Dermis blood vessel endothelial cell (primary cell): ENCODE measurements at regions not wholly inside any gene's neighbourhood (a gene's known extent, or its start where the extent isn't known, plus 50 kb on each side); places are given as distances from the start of the nearest gene placed in this dataset.
"Not testable (repeated sequence)": the region's sequence is repeated elsewhere in the genome, so short reads cannot be mapped to it uniquely, and the experiment has no call there.

Experiments used
- DNase-seq: peaks from one replicate; pipeline ENCODE4 v3.0.0; 2010

DNA sequence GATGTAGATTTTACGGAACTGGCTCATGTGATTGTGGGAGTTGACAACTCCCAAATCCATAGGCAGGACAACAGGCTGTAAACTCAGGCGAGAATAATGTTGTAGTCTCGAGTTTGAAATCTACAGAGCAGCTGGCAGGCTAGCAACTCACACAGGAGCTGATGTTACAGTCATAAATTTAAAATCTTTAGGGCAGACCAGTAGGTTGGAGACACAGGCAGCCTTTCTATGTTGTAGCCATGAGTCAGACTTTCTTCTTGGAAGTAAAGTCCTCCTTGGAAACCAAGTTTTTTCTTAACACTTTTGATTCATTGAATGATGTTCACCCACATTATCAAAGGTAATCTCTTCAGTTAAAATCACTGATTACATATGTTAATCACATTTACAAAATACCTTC is 89.1 kb upstream of the ALCAM start:
- peak; percentile 44 for DNase-seq

DNA sequence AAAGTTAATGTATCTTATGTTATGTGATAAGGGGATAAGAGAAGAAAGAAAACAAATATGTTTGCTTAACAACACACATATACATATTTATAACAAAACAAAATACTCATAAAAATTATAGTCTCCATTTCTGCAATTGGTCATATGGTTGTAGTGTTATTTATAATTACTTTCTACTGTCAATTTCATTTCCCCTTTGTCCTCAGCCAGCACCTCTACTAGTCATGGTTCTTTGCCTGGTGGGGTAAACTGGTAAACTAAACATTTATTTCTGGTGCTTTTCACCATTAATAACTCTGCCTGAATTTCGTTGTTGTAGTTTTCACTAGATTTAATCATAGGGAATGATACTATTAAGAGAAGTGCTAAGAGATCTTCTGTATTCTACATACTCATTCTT is 88.0 kb upstream of the ALCAM start:
- no peak for DNase-seq

DNA sequence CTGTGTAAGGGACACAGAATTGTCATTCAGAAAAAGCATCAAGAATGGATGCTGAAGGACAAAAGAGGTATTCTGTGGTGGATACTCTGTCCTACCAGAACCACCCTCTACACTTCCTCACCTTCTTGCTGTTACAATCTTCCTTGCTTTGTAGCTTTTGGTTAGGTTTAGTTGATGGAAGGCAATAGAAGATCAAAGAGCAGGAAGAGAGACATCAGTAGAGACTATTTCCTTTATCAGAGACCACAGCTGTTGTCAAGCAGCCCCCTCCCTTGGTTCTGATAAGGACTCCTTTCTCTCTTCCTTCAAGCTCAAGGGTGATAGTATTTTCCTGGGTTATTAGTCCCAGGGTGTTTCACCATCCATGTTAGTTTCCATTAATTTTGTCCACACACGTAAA is 84.7 kb upstream of the ALCAM start:
- DNase-seq, result no peak

DNA sequence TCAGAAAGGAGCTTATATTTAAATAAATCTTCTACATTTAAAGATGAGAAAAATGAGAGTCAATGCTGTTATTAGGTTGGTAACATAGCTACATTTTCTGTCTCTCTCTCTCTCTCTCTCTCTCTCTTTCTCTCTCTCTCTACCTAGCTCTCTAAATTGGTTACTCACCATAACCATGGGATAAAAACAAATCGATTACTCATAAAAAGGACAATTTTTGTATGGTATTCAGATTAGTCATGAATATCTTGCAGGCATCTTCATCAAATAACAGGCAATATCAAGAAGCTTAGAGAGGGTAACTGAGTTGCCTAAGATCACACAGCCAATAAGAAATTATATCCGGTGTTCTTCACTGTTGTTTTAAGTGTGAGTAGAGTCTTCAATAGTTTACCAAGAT is 81.8 kb upstream of the ALCAM start:
- DNase-seq, result no peak

DNA sequence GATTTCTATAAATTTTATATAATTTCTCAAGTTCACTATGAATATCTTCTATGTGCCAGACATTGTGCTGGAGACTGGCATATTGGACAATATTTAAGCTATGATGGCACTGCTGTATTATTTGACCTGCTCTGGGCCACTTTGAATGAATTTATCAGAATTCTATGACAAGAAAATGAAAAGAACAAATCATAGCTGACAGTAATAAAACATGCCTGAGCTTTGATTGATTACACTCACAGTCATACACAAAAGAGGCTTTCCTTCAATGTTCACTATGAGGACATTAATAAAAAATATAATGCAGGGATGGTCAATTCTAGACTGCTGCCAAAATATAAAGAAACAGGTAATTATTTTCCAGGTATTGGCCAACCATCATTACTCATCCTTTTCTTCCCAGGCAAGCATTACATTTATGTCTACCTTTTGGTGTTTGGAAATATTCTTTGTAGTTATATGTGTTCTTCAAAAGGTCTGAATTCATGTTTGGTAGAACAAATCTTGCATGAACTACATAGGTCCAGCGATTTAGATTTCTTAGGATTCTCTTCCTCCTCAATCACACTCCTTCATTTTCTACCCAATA is 81.0 kb upstream of the ALCAM start:
- no peak for DNase-seq

DNA sequence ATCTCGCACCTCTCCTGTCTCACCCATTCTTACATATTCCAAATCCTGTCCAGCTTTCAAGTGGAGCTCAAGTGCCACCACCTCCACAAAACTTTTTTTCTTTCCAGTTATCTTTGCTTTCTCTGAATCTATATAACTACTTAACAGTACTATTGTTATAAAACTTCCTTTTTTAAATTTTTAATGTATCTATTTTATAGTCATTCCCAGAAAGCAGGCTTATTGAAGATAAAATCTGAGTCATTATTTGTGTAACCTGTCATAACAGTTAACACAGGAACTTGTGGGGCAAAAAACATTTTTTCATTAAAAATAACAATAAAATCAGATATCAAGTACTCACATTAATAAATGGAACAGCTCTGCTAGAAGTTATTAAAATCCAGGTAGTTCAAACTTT is 73.3 kb upstream of the ALCAM start:
- DNase-seq, result peak; percentile 11

DNA sequence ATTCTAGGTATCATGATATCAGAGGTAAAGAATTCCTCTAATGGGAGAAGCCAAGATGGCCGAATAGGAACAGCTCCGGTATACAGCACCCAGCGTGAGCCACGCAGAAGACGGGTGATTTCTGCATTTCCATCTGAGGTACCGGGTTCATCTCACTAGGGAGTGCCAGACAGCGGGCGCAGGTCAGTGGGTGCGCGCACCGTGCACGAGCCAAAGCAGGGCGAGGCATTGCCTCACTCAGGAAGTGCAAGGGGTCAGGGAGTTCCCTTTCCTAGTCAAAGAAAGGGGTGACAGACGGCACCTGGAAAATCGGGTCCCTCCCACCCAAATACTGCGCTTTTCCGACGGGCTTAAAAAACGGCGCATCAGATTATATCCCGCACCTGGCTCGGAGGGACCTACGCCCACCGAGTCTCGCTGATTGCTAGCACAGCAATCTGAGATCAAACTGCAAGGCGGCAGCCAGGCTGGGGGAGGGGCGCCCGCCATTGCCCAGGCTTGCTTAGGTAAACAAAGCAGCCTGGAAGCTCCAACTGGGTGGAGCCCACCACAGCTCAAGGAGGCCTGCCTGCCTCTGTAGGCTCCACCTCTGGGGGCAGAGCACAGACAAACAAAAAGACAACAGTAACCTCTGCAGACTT is 70.4 kb upstream of the ALCAM start:
- DNase-seq, result not testable (repeated sequence)

DNA sequence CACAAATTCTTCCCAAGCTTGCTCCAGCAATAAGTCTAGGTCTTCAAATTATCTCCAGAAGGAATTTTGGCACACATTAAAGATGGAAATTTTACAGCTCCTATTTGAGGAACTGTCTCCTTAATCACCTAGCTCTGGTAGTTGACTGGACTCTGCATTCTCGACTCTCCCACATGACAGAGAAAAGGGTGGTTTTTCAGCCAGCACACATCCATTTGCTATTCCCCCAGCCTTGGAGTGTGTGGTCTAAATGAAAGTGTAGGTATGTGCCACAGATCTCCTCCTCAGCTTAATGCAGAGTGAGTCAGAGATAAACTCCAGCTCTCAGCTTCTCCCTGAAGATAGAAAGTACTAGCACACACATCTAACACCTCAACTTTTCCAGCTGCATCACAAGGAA is 62.2 kb upstream of the ALCAM start:
- peak; percentile 7 for DNase-seq

DNA sequence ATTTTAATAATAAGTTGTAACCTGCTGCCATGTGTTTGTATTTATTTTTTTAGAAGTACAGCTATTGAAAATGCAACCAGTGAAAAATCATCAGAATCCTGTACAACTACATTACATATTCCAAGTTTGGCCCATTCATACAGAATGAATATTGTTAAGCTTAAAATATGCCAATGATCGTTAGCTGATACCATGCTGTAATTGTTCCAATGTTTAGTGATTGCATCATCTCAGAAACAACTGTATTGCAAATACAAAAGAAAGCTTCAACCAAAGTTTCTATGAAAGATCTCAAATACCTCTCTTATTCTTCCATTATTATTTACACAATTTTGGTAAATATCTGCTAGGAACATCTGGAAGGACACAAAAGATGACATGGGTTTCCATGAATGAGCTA is 51.6 kb upstream of the ALCAM start:
- DNase-seq, result no peak

DNA sequence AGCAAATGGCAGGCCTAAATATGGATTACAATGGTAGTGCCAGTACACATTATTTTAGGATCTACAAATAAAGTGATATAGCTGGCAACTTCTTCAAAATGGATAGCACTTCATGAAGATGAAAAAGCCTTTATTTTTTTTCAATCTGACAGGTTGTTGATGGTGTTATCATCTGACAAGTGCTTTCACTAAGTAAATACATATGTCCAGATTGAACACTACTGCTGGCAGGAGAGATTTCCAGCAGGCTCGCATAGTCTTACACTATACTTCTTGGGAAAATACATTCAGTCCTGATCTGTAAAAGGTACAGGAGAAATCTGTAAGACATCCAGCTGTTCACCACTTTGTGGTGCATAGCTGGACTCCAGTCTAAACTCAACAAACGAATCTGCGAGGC is 50.9 kb upstream of the ALCAM start:
- DNase-seq, result no peak

DNA sequence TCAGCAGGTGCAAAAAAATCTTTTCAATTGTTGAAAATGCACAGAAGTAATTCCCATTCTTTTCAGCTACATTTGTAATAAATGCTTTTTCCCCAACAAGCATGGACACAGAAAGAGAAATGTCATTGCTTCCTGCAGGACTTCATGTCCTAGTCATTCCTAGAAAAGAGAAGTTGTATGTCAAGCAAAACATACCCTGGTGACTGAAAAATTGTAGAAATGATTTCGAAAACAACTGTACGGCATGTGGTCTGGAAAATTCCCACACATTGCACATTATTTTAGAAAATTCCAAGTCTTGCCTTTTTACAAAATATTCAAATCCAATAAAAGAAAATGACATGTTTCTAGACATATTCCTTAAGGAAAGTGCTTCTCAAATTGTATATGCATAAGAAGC is 50.4 kb upstream of the ALCAM start:
- DNase-seq, result no peak
